ENCODE measurements at regions not wholly inside any gene's neighbourhood (a gene's known extent, or its start where the extent isn't known, plus 50 kb on each side); places are given as distances from the start of the nearest gene placed in this dataset.

- DNase-seq, result no peak
Observed at GRCh38 chr21:26641062-26641461, 68.0 kb upstream of the CYYR1 start.

DNA sequence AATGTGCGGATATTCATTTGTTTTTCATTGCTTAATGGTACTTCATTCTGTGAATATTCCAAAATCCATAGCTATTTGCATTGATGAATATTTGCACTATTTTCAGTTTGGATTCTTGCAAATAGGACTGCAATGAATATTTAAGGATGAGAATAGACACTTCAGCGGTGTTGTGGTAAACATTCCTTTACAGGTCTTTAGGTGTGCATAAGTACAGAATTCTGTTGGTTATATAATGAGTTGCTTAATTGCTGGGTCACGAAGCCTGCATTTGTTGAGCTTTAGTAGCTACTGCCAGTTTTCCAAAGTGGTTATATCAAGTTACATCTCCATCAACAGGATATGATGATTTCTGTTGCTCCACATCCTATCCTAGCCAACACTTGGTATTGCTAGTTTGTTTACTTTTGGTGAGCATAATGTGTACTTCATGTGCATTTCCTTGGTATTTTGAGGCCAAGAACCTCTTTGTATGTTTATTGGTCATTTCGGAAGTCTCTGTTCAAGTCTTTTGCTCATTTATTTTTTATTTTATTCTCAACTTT is 64.2 kb upstream of the CYYR1 start:
- DNase-seq, result no peak

DNA sequence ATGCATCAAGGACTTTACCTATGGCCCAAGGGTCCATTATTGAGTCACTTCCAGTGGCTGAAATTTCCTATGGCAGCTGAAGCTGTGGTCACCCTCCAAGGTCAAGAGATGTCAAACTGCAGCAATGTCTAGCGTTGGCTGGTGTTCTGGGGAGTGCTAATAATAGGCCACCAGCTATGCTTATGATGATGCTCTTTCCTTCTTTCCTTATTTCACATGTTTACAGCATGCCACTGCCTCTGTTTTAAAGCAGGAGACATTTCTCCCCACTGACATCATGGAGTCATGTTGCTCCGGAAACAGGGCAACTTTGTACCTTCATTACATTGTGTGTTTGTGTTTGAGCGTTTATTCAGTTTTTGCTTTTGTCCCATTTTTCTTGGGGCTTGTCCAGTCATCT is 62.6 kb upstream of the CYYR1 start:
- no peak for DNase-seq

DNA sequence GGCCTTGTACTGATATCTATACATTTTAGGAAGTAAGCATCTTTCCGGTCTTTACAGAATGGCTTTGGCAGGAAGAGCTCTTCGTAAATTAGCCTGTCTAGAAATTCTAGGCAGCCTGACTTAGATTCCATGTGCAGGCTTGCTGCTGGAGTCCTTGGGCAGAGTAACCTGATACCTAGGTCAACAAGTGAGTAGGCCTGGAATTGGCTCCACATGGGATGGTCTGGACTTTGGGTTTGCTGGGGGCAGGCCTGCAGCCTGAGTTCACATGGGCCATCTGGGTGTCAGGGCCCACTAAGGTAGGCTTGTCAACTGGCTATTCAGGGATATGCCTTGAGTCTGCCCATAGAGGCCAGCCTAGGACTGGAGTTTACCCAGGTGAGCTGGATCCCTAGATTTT is 59.6 kb upstream of the CYYR1 start:
- DNase-seq, result no peak

DNA sequence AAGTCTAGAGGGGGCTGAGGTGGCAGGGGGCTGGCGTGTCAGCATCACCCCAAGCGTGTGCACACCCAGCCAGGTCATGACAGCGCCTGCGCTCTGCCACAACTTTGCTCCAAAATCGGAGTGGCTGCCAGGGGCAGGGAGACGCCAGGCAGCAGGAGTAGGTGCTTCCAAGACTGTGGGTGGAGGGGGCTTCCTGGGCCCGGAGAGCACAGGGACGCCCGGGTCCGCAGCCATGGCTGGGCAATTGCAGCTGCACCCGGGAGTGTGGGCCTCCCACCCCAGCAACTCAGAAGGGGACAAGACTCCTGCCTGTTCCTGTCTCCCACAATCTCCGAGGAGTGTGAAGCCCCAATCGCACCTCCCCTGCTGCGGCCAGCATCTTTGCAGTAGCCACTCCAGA is 53.1 kb upstream of the CYYR1 start:
- no peak for DNase-seq

GRCh38 chr21:26624983-26625519 is 52.0 kb upstream of the CYYR1 start:
- no peak for DNase-seq

Measured in CD4-positive, alpha-beta T cell treated with Interferon alpha-2 for 1 hour (primary cell).